Esophagus (tissue), 2 donors: ENCODE measurements at regions not wholly inside any gene's neighbourhood (a gene's known extent, or its start where the extent isn't known, plus 50 kb on each side); places are given as distances from the start of the nearest gene placed in this dataset.

Experiments used
- H3K27ac ChIP-seq, 2 donors: one replicate each; pipeline ENCODE4 v1.5.1; 2013; ENCODE audit warnings: low read depth in 2 of 2, mild to moderate bottlenecking in 2 of 2, inconsistent platforms in 1 of 2, low read length in 1 of 2, moderate library complexity in 1 of 2
- H3K27me3 ChIP-seq, 2 donors: one replicate each; pipeline ENCODE4 v1.6.1; 2013; ENCODE audit warnings: low read length in 2 of 2, control low read depth in 1 of 2, mild to moderate bottlenecking in 1 of 2; ENCODE audit not compliant: insufficient read depth in 2 of 2, control insufficient read depth in 1 of 2
- H3K36me3 ChIP-seq, 2 donors: one replicate each; pipeline ENCODE4 v1.6.1; 2013; ENCODE audit warnings: low read length in 1 of 2; ENCODE audit not compliant: control insufficient read depth in 2 of 2, insufficient read depth in 2 of 2
- H3K4me1 ChIP-seq, 2 donors: one replicate each; pipeline ENCODE4 v1.6.1; 2013; ENCODE audit warnings: low read length in 1 of 2; ENCODE audit not compliant: control insufficient read depth in 2 of 2, insufficient read depth in 2 of 2
- H3K4me3 ChIP-seq, 2 donors: one replicate each; pipeline ENCODE4 v1.5.1; 2013; ENCODE audit warnings: low read length in 2 of 2, mild to moderate bottlenecking in 2 of 2, low read depth in 1 of 2, moderate library complexity in 1 of 2
- H3K9me3 ChIP-seq, 2 donors: one replicate each; pipeline ENCODE4 v1.6.1; 2013; ENCODE audit warnings: mild to moderate bottlenecking in 2 of 2, low read depth in 1 of 2, low read length in 1 of 2, moderate library complexity in 1 of 2; ENCODE audit not compliant: control insufficient read depth in 2 of 2, insufficient read depth in 1 of 2
- WGBS, 2 donors: extraction: QIAGEN DNeasy Blood & Tissue Kit; methylation state at CpG; one replicate each; pipeline ENCODE4 v1.1.7; 2013; 5-methylcytosine and 5-hydroxymethylcytosine counted together
- donor health status: healthy with polysubstance abuse.
- donor health status: Bipolar disorder and iron deficiency.

DNA sequence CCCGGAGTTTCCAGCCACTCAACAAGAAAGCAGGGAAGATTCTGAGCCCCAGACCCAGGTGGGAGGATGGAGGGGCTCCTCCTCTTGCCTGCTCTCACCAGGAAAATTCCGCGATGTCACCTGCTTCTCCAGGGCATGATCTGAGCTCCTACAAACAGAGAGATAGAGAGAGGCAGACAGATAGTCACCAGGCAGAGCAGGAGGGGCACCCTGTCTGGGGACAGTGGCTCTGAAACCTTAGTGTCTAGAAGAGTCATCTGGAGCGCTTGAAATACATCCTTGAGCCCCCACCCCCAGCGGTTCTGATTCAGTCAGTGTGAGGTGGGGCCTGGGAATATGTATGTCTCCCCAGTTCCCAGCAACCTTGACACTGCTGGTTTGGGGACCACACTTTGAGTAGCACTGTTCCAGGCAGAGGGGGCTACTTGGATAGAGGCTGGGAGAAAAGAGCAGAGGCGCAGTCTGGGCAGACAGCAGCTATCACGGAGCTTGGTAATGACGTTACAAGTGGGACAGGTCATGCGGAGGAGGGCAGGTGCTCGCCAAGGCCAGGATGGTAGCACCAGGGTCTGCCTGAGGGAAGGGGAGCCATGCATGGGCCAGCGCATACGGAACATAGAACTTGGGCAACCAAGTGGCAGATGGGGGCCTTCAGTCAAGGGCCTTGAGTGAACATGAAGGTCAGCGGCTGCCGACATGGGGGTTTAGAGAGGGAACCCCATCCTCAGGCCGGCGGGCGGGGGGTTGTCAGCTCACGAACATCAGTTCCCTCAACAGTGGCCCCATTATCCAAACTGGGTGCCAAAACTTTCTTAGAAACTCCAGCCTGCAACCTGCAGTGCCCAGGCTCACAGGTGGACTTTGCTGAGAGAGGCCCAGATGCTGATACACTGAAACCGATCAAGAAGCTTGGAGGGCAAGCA, 60.9 kb upstream of the MYEOV start:
- no peaks in the 10 kb centered on the region for H3K36me3 ChIP-seq
- no peak overlapping the region for H3K4me3 ChIP-seq
- no peak overlapping the region for H3K27ac ChIP-seq
- H3K27me3 ChIP-seq: no peaks in the 10 kb centered on the region
- H3K9me3 ChIP-seq: peaks cover 0 to 6% of the 10 kb centered on the region in 2 donors
- H3K4me1 ChIP-seq: no peaks in the 10 kb centered on the region
- WGBS, 2 donors: 95 to 96% methylated on average over 18 to 19 of the region's 19 CpGs

DNA sequence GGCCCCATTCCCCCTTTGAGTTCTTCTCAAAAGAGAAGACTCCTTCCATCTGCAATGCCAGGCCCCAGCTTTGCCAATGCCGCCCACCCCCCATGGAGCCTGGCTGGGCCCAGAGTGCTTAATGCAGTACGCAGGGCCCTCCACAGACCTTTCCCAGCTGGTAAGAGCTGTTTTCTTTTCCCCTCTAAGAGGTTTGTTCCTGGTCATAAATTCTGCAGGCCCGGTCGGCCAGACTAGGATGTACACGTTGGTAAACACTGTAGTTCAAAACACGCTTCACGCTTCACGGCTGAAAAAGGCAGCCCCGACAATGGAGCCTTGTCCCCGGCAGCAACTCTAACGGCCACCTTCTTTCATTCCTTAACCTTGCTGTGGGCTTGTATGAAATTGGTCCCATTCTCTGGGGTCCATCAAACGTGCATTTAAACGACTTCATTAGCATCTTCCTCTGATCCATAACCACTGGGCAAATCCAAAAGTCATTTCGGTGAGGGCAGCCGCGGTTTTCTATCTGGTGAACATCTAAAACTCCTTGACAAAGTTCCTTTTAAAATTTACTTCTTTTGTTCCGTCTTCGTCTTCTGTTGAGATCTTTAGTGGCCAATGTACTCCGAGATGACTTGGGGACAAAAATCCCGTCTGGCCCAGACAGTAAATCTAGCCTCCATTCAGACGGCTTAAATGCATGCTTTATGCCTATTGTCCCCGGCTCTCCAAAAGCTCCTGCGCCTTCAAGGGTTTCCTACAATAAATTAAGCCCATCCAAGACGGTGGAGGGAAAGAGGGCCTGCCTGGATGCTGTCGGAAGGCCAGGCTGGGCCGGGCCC, 60.0 kb upstream of the MYEOV start:
- H3K9me3 ChIP-seq: peaks cover 0 to 6% of the 10 kb centered on the region in 2 donors
- no peak overlapping the region for H3K4me3 ChIP-seq
- no peaks in the 10 kb centered on the region for H3K36me3 ChIP-seq
- H3K27me3 ChIP-seq: no peaks in the 10 kb centered on the region
- no peaks in the 10 kb centered on the region for H3K4me1 ChIP-seq
- WGBS, 2 donors: 91 to 94% methylated on average over 26 of the region's 26 CpGs
- H3K27ac ChIP-seq: no peak overlapping the region

DNA sequence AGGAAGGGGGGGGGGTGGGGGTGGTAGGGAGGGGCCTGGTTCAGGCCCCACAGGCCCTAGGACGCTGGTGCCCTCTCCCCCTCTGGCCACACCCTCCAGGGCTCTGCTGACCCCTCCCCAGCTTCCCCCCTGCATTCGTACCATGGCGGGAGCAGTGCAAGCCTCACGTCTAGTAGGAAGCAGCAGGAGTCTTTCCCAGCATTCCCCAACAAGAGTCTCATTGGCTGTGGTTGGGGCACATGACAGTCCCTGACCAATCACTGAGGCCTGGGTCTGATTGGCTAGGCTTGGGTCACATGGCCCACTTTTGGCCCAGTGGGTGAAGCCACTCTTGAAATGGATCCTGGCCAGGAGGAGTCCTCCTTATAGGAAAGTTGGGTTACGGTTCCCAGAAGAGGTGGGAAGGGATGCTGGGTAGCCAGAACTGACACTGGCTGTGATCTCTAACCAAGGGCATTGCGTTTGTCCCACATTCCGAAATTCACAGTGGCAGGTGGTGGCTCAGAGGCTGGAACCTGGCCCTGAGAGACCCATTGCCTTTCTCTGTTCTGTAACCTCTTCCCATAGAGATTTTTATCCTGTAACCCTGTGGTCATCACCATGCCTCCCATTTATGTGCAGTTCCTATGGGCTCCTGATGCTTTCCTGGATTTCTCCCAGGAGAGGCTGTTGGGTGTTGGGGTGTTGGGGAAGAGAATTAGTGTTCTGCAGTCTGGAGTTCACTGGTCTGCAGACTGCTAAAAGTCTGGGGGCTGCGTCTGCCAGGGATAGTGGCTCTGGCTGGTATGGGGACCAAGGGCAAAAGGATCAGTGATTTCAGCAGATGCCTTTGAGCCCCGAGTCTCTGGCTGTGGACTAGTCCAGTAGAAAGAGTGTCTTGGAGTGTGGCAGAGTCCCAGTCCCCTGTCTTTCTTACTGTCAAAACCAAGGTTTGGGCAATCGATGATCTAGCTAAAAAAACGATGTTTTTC, 58.9 kb upstream of the MYEOV start:
- H3K9me3 ChIP-seq: peaks cover 0 to 6% of the 10 kb centered on the region in 2 donors
- WGBS, 2 donors: 92 to 93% methylated on average over 10 to 11 of the region's 11 CpGs

DNA sequence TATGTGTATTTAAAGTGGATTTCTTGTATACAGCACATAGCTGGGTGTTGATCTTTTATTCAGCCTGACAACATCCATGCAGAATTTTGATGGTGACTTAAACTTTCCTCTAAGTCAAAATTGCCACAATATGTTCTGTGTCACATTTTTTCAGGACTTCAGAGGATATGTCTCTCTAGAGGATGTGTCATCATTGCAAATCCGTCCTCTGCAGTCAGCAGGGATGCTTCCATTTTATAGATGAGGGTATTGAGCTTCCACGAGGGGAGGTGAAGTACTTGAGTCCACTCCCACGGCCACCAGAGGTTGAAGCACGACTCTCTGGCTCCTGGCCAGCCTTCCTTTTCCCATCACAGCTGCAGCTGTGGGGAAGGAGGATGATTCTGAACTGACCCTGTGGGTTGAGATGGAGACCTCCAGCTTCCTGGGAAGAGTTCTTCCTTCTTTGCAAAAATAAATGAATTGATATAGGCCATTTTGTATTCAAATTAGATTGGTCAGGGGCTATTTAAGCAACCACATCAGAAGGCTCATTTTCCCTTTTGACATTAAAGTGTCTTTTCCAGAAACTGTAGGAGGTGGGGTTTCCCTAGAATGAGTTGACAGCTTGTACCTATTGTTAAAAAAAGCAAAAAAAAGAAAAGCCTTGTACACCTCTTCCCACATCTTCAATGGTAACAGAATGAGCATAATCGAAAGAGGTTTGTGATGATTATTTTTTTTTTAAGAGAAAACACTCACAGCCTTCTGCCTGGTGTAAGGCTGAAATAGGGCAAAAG, 55.2 kb upstream of the MYEOV start:
- 49 to 52% methylated on average over 5 of the region's 5 CpGs for WGBS, 2 donors
- Histone ChIP-seq H3K36me3 (no peaks in the 10 kb centered on the region), H3K9me3 (peaks cover 0 to 4% of the 10 kb centered on the region in 2 donors), H3K27me3 (no peaks in the 10 kb centered on the region), H3K4me1 (peaks cover 0 to 3% of the 10 kb centered on the region in 2 donors), H3K27ac (no peak overlapping the region), H3K4me3 (no peak overlapping the region)

More for the DNA sequence above, 58.9 kb upstream of the MYEOV start:
- no peak overlapping the region for H3K4me3 ChIP-seq
- H3K27ac ChIP-seq: no peak overlapping the region
- no peaks in the 10 kb centered on the region for H3K4me1 ChIP-seq
- H3K36me3 ChIP-seq: no peaks in the 10 kb centered on the region
- H3K27me3 ChIP-seq: no peaks in the 10 kb centered on the region

DNA sequence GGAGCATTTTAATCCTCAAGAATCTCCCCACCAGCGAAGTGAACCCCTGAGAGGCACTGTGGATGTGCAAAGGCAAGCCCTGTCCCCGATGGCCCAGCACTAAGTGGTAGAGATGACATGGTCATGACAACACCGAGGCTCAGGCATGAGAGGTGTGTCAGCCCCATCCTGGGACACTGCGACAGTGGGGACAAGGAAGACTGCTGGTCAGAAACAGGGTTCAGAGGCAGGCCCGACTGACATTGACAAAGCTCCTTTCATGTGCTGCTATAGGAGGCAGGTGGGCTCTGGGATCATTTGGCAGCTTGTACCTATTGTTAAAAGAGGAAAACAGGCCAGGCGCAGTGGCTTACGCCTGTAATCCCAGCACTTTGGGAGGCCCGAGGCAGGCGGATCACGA, 54.3 kb upstream of the MYEOV start:
- Histone ChIP-seq H3K4me1 (peaks cover 0 to 3% of the 10 kb centered on the region in 2 donors), H3K27me3 (no peaks in the 10 kb centered on the region), H3K9me3 (peaks cover 0 to 8% of the 10 kb centered on the region in 2 donors), H3K36me3 (no peaks in the 10 kb centered on the region), H3K4me3 (no peak overlapping the region), H3K27ac (no peak overlapping the region)
- WGBS, 2 donors: 94% methylated on average over 10 of the region's 10 CpGs

DNA sequence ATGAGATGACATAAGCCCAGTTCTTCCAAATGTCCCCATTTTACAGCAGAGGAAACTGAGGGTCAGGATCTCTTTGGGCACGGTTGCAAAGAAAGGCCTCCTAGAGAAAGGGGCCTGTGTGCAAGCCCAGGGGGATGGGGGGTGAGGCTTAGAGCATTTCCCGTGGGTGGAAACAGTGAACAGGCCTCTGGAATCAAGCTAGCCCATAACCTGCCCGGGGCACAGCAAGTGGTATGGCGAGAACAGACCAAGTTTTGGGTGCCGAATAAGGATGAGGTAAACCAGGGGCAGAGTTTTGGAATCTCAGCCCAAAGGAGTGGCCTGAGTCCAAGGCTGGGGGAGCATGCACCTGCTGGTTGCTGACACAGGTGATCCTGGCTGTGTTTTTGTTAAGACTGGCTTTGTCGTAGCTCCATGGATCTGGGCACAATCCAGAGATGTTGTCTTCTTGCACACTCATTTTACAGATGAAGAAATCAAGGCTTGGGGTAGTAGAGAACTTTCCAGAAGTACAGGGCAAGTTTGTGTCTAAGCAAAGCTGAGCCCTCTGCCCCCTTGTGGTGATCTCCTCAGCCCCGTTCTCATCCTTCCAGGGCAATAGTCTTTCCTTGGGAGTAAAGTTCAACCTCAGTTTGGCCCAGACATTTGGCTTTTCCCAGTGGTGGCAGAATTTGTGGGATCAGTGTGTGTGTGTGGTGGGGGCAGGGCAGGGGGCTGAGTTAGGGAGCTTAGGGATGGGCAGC, 53.5 kb upstream of the MYEOV start:
- Histone ChIP-seq H3K4me3 (no peak overlapping the region), H3K36me3 (no peaks in the 10 kb centered on the region), H3K27ac (no peak overlapping the region), H3K27me3 (no peaks in the 10 kb centered on the region), H3K4me1 (peaks cover 0 to 4% of the 10 kb centered on the region in 2 donors), H3K9me3 (peaks cover 0 to 8% of the 10 kb centered on the region in 2 donors)
- WGBS, 2 donors: 68 to 70% methylated on average over 7 of the region's 7 CpGs

DNA sequence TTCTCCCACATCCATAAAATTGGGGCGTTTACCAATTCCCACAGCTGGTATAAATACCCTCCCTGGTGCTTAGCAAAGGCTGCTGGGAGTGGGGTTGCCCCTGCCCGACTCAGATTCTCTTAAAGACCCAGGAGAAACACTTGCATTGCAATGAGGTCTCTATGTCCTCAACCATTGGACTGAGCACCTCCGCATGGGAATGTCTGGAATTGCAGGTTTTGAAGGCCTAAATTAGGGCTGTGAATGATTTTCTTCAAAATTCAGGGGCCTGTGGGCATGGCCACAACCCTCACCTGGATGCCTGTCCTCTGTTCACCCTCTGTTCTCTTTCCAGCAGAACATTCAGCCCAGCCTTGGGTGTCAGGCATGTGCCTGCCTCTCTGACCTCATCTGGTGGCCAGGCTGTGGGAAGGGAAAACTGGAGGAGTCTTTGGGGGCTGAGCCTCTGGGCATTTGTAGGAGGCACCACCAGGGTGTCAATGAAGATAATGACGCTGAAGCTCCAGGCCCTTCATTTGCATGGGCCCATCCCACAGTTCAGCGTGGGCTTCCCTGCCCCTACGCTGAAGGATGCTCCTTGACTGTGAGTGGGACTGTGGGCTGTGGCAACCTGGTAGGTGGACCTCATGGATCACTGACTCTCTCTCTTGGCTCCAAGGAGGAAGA, 52.7 kb upstream of the MYEOV start:
- 83 to 94% methylated on average over 6 of the region's 6 CpGs for WGBS, 2 donors
- Histone ChIP-seq H3K4me3 (no peak overlapping the region), H3K27me3 (no peaks in the 10 kb centered on the region), H3K27ac (no peak overlapping the region), H3K36me3 (no peaks in the 10 kb centered on the region), H3K4me1 (peaks cover 0 to 5% of the 10 kb centered on the region in 2 donors), H3K9me3 (peaks cover 0 to 8% of the 10 kb centered on the region in 2 donors)

DNA sequence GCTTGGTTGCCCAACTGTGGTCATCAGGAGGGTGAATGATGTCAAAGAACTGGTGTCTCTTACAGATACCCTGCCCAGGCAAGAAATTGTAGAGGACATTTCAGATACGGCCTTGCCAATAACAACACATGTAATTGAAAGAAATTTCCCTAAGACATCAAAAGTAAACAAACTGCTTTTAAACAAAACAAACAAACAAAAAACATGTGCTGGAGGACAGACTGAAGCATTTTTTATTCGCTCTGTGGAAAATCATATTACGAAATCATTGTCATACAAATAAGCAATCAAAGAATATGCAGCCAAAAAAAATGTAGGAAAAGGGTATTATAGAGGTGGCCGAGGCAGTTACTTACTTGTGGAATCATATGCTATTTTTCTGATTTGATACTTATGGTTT, 52.1 kb upstream of the MYEOV start:
- WGBS, 2 donors: 94% methylated on average over 4 of the region's 4 CpGs
- Histone ChIP-seq H3K27me3 (no peaks in the 10 kb centered on the region), H3K4me1 (peaks cover 0 to 5% of the 10 kb centered on the region in 2 donors), H3K36me3 (no peaks in the 10 kb centered on the region), H3K27ac (no peak overlapping the region), H3K4me3 (no peak overlapping the region), H3K9me3 (peaks cover 0 to 8% of the 10 kb centered on the region in 2 donors)
